H1 (cell line): ENCODE measurements at regions not wholly inside any gene's neighbourhood (a gene's known extent, or its start where the extent isn't known, plus 50 kb on each side); places are given as distances from the start of the nearest gene placed in this dataset.

Experiments used
- BRCA1 ChIP-seq: IDR thresholded peaks from 2 replicates; pipeline ENCODE4 v1.6.1; 2012; ENCODE audit warnings: low read depth, low read length, improper control_type of control experiment
- CBX8 ChIP-seq: fragments of 300-800, 300-1000 bp; sonication (generic); IDR thresholded peaks from 2 replicates; pipeline ENCODE4 v1.7.1; 2016; ENCODE audit warnings: low read depth, low read length, borderline replicate concordance
- EGR1 ChIP-seq: IDR thresholded peaks from 2 replicates; pipeline ENCODE4 v1.6.1; 2011; ENCODE audit warnings: low read depth, low read length, borderline replicate concordance
- JUN ChIP-seq: IDR thresholded peaks from 2 replicates; pipeline ENCODE4 v1.6.1; 2011; ENCODE audit warnings: low read depth, mild to moderate bottlenecking, improper control_type of control experiment, low read length
- JUND ChIP-seq: IDR thresholded peaks from 2 replicates; pipeline ENCODE4 v1.6.1; 2011; ENCODE audit warnings: mild to moderate bottlenecking, improper control_type of control experiment, low read length
- POLR2A ChIP-seq, 2 experiments: IDR thresholded peaks; 1 replicate in 1 of 2; 2 replicates in 1 of 2; pipeline ENCODE4 v1.6.1; 2011; ENCODE audit warnings: low read depth in 2 of 2, low read length in 2 of 2, mild to moderate bottlenecking in 2 of 2; ENCODE audit errors: control extremely low read depth in 1 of 2
- POLR2AphosphoS5 ChIP-seq: IDR thresholded peaks from 2 replicates; pipeline ENCODE4 v1.6.1; 2011; ENCODE audit warnings: low read depth, low read length
- RFX5 ChIP-seq: IDR thresholded peaks from 2 replicates; pipeline ENCODE4 v1.6.1; 2011; ENCODE audit warnings: low read depth, low read length, improper control_type of control experiment, borderline replicate concordance
- SP1 ChIP-seq: IDR thresholded peaks from 2 replicates; pipeline ENCODE4 v1.6.1; 2011; ENCODE audit warnings: low read depth, low read length
- TAF1 ChIP-seq: IDR thresholded peaks from 2 replicates; pipeline ENCODE4 v1.6.1; 2011; ENCODE audit warnings: mild to moderate bottlenecking, low read depth, low read length
- TF ChIP-seq, protein P1 (sequence below), 3 experiments: IDR thresholded peaks; 1 replicate in 2 of 3; 2 replicates in 1 of 3; pipeline versions ENCODE4 v1.5.1 to v1.6.1; 2011; ENCODE audit warnings: low read length in 3 of 3, mild to moderate bottlenecking in 3 of 3, inconsistent platforms in 2 of 3, low read depth in 1 of 3, moderate library complexity in 1 of 3; ENCODE audit not compliant: insufficient read depth in 1 of 3; ENCODE audit errors: control extremely low read depth in 1 of 3
- TF ChIP-seq, protein P2 (sequence below): IDR thresholded peaks from 2 replicates; pipeline ENCODE4 v1.6.1; 2011; ENCODE audit warnings: low read depth, mild to moderate bottlenecking, low read length; ENCODE audit not compliant: insufficient read depth

- TF ChIP-seq, protein P1, sequence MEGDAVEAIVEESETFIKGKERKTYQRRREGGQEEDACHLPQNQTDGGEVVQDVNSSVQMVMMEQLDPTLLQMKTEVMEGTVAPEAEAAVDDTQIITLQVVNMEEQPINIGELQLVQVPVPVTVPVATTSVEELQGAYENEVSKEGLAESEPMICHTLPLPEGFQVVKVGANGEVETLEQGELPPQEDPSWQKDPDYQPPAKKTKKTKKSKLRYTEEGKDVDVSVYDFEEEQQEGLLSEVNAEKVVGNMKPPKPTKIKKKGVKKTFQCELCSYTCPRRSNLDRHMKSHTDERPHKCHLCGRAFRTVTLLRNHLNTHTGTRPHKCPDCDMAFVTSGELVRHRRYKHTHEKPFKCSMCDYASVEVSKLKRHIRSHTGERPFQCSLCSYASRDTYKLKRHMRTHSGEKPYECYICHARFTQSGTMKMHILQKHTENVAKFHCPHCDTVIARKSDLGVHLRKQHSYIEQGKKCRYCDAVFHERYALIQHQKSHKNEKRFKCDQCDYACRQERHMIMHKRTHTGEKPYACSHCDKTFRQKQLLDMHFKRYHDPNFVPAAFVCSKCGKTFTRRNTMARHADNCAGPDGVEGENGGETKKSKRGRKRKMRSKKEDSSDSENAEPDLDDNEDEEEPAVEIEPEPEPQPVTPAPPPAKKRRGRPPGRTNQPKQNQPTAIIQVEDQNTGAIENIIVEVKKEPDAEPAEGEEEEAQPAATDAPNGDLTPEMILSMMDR (IDR thresholded peaks at IDR 0.05; ENCODE audit: control extremely low read depth in 1 of 3, insufficient read depth in 1 of 3, low read depth in 1 of 3, low read length in 3 of 3) = no peak
- TF ChIP-seq, protein P2, sequence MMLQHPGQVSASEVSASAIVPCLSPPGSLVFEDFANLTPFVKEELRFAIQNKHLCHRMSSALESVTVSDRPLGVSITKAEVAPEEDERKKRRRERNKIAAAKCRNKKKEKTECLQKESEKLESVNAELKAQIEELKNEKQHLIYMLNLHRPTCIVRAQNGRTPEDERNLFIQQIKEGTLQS = no peak
- TF ChIP-seq TAF1 = no peak
- TF ChIP-seq POLR2A (IDR thresholded peaks at IDR 0.05; ENCODE audit: control extremely low read depth in 1 of 2, low read depth in 2 of 2, low read length in 2 of 2) = no peak
- TF ChIP-seq CBX8 = no peak
- no peak for TF ChIP-seq BRCA1
- no peak for TF ChIP-seq POLR2AphosphoS5
- TF ChIP-seq EGR1 = no peak
- TF ChIP-seq SP1 = no peak
- TF ChIP-seq RFX5 = no peak
- no peak for TF ChIP-seq JUND
- no peak for TF ChIP-seq JUN
Measured at GRCh38 chr14:30805284-30805683, 69.1 kb upstream of the COCH start.
